Peyer's patch (tissue), 4 donors: ENCODE measurements at regions not wholly inside any gene's neighbourhood (a gene's known extent, or its start where the extent isn't known, plus 50 kb on each side); places are given as distances from the start of the nearest gene placed in this dataset.

Experiments
- POLR2A ChIP-seq, 2 donors: fragments of 450-650 bp; IDR thresholded peaks; one replicate each; pipeline ENCODE4 v1.5.1; 2017; ENCODE audit warnings: antibody characterized with exemption in 2 of 2, mild to moderate bottlenecking in 2 of 2, moderate library complexity in 2 of 2
- TF ChIP-seq, protein P1 (sequence below), 6 experiments: fragments of 450-650 bp in 4 of 6; fragments of 200-600 bp in 2 of 6; sonication (generic) in 1 of 6; IDR thresholded peaks; one replicate each; pipeline ENCODE4 v1.5.1; 2017 to 2019; ENCODE audit warnings: antibody characterized with exemption in 6 of 6, mild to moderate bottlenecking in 3 of 6, moderate library complexity in 1 of 6

DNA sequence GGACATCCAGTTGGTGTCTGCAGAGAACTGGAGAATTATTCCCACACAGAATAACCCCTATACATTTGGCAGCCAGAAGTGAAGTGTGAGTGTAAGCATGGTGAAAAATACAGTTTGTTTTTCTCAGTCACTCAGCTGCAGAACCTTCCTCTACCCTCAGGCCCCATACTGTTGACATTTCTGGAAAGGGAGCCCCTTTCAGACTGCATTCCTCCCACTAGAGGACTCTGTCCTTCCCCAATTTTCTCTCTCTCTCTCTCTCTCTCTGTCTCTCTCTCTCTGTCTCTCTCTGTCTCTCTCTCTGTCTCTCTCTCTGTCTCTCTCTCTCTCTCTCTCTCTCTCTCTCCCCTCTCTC is 86.8 kb upstream of the STEAP1B start:
- no peak for TF ChIP-seq POLR2A (IDR thresholded peaks at IDR 0.05)
- TF ChIP-seq, protein P1, sequence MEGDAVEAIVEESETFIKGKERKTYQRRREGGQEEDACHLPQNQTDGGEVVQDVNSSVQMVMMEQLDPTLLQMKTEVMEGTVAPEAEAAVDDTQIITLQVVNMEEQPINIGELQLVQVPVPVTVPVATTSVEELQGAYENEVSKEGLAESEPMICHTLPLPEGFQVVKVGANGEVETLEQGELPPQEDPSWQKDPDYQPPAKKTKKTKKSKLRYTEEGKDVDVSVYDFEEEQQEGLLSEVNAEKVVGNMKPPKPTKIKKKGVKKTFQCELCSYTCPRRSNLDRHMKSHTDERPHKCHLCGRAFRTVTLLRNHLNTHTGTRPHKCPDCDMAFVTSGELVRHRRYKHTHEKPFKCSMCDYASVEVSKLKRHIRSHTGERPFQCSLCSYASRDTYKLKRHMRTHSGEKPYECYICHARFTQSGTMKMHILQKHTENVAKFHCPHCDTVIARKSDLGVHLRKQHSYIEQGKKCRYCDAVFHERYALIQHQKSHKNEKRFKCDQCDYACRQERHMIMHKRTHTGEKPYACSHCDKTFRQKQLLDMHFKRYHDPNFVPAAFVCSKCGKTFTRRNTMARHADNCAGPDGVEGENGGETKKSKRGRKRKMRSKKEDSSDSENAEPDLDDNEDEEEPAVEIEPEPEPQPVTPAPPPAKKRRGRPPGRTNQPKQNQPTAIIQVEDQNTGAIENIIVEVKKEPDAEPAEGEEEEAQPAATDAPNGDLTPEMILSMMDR (IDR thresholded peaks at IDR 0.05) = no peak
